GM23338 (cell line): ENCODE measurements at regions not wholly inside any gene's neighbourhood (a gene's known extent, or its start where the extent isn't known, plus 50 kb on each side); places are given as distances from the start of the nearest gene placed in this dataset.

Source experiments
- ATAC-seq: fragments of 200-7000 bp; cut with Tn5 transposase; 3 replicates; pipeline ENCODE4 v1.9.1; 2020
- DNase-seq: peaks from one replicate; pipeline ENCODE4 v3.0.0-alpha.2; 2015; ENCODE audit warnings: low spot score
- H2AFZ ChIP-seq: fragments of 200-600 bp; sonication (generic); 2 replicates; pipeline ENCODE4 v1.8.0; 2016; ENCODE audit warnings: antibody characterized with exemption, mild to moderate bottlenecking, moderate library complexity
- H3F3A ChIP-seq: fragments of 200-600 bp; sonication (generic); replicated peaks from 2 replicates; pipeline ENCODE4 v1.8.0; 2017; ENCODE audit warnings: antibody characterized with exemption, mixed run types, low read depth
- H3K27ac ChIP-seq: fragments of 200-600 bp; sonication (generic); 2 replicates; pipeline ENCODE4 v1.6.1; 2016; ENCODE audit warnings: low read depth
- H3K27me3 ChIP-seq: fragments of 200-600 bp; sonication (generic); 2 replicates; pipeline ENCODE4 v1.8.0; 2016; ENCODE audit warnings: mild to moderate bottlenecking, mixed run types, moderate library complexity; ENCODE audit not compliant: insufficient read depth
- H3K36me3 ChIP-seq: fragments of 200-600 bp; sonication (generic); 2 replicates; pipeline ENCODE4 v1.8.0; 2016; ENCODE audit warnings: mild to moderate bottlenecking; ENCODE audit not compliant: insufficient read depth
- H3K4me1 ChIP-seq: fragments of 200-600 bp; sonication (generic); 2 replicates; pipeline ENCODE4 v1.8.0; 2016; ENCODE audit warnings: mild to moderate bottlenecking, moderate library complexity; ENCODE audit not compliant: insufficient read depth
- H3K4me2 ChIP-seq: fragments of 200-600 bp; sonication (generic); 2 replicates; pipeline ENCODE4 v1.7.1; 2017; ENCODE audit warnings: mixed run types
- H3K4me3 ChIP-seq: fragments of 200-600 bp; sonication (generic); 2 replicates; pipeline ENCODE4 v1.6.1; 2016; ENCODE audit warnings: mixed run types
- H3K79me2 ChIP-seq: fragments of 200-600 bp; sonication (generic); replicated peaks from 2 replicates; pipeline ENCODE4 v1.8.0; 2017; ENCODE audit warnings: mild to moderate bottlenecking; ENCODE audit not compliant: insufficient read depth
- H3K9me2 ChIP-seq: fragments of 200-600 bp; sonication (generic); 2 replicates; pipeline ENCODE4 v1.8.0; 2017; ENCODE audit not compliant: insufficient read depth
- H4K20me1 ChIP-seq: fragments of 200-600 bp; sonication (generic); replicated peaks from 2 replicates; pipeline ENCODE4 v1.8.0; 2017; ENCODE audit warnings: mild to moderate bottlenecking; ENCODE audit not compliant: insufficient read depth
- H3K27ac Mint-ChIP-seq: 2 replicates; pipeline ENCODE4 v1.8.0; 2020; ENCODE audit warnings: inconsistent platforms, mild to moderate bottlenecking, moderate library complexity, mixed read lengths
- H3K27me3 Mint-ChIP-seq: 3 replicates; pipeline ENCODE4 v1.8.0; 2022; ENCODE audit warnings: low read depth, mild to moderate bottlenecking, moderate library complexity, mixed read lengths, inconsistent platforms; ENCODE audit not compliant: insufficient read depth, poor library complexity
- H3K36me3 Mint-ChIP-seq: 3 replicates; pipeline ENCODE4 v1.8.0; 2021; ENCODE audit warnings: low read depth, mild to moderate bottlenecking, inconsistent platforms, moderate library complexity, mixed read lengths
- H3K4me1 Mint-ChIP-seq: 3 replicates; pipeline ENCODE4 v1.8.0; 2020; ENCODE audit warnings: mild to moderate bottlenecking, inconsistent platforms, mixed read lengths
- H3K4me3 Mint-ChIP-seq: 3 replicates; pipeline ENCODE4 v1.8.0; 2021; ENCODE audit warnings: moderate library complexity, mild to moderate bottlenecking, inconsistent platforms, mixed read lengths
- H3K9me3 Mint-ChIP-seq: 3 replicates; pipeline ENCODE4 v1.8.0; 2020; ENCODE audit warnings: moderate library complexity, mild to moderate bottlenecking, inconsistent platforms, mixed read lengths
- CREB1 ChIP-seq: fragments of 250-450 bp; sonication (Bioruptor Pico); IDR thresholded peaks from 2 replicates; pipeline ENCODE4 v1.5.0; 2020; ENCODE audit warnings: low read depth, mild to moderate bottlenecking, moderate library complexity
- EZH2phosphoT487 ChIP-seq: fragments of 200-600 bp; sonication (generic); IDR thresholded peaks from one replicate; pipeline ENCODE4 v1.8.1; 2018; ENCODE audit warnings: antibody characterized with exemption; ENCODE audit not compliant: unreplicated experiment
- POLR2AphosphoS5 ChIP-seq: IDR thresholded peaks from 2 replicates; pipeline ENCODE4 v1.6.1; 2016; ENCODE audit warnings: antibody characterized with exemption, low read depth
- TF ChIP-seq, protein P1 (sequence below): IDR thresholded peaks from one replicate; pipeline ENCODE4 v1.6.1; 2018; ENCODE audit warnings: antibody characterized with exemption; ENCODE audit not compliant: unreplicated experiment
- TF ChIP-seq, protein P2 (sequence below), 2 experiments: fragments of 200-600 bp in 1 of 2; sonication (generic) in 1 of 2; conservative IDR thresholded peaks; 2 replicates each; pipeline versions ENCODE4 v1.5.1 to v1.6.1; 2016 to 2017; ENCODE audit warnings: antibody characterized with exemption in 2 of 2, low read depth in 2 of 2, mild to moderate bottlenecking in 2 of 2, moderate library complexity in 1 of 2
- TF ChIP-seq, protein P3 (sequence below): IDR thresholded peaks from 2 replicates; pipeline ENCODE4 v1.6.1; 2016; ENCODE audit warnings: antibody characterized with exemption

DNA sequence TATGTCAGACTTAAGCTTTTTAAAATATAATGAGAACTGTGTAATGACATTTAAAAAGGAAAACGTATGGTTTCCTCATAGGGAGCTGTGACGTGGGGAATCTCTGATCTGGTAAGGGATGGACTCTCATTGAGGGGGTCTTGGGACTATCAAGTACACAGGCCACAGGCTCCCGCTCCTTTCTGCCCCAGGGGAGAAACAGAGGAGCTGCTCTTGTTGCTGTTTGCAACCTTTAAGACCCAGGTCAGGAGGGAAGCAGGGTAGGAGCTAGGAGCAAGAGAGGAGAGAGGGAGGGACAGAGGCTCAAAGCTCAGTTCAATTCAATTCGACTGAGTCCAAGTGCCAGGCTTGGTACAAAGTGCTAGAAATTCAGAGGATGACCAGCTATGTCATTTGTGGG lies 185.1 kb upstream of the CSF3R start (continued):
- TF ChIP-seq, protein P1, sequence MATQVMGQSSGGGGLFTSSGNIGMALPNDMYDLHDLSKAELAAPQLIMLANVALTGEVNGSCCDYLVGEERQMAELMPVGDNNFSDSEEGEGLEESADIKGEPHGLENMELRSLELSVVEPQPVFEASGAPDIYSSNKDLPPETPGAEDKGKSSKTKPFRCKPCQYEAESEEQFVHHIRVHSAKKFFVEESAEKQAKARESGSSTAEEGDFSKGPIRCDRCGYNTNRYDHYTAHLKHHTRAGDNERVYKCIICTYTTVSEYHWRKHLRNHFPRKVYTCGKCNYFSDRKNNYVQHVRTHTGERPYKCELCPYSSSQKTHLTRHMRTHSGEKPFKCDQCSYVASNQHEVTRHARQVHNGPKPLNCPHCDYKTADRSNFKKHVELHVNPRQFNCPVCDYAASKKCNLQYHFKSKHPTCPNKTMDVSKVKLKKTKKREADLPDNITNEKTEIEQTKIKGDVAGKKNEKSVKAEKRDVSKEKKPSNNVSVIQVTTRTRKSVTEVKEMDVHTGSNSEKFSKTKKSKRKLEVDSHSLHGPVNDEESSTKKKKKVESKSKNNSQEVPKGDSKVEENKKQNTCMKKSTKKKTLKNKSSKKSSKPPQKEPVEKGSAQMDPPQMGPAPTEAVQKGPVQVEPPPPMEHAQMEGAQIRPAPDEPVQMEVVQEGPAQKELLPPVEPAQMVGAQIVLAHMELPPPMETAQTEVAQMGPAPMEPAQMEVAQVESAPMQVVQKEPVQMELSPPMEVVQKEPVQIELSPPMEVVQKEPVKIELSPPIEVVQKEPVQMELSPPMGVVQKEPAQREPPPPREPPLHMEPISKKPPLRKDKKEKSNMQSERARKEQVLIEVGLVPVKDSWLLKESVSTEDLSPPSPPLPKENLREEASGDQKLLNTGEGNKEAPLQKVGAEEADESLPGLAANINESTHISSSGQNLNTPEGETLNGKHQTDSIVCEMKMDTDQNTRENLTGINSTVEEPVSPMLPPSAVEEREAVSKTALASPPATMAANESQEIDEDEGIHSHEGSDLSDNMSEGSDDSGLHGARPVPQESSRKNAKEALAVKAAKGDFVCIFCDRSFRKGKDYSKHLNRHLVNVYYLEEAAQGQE, result no peak
- TF ChIP-seq, protein P2, sequence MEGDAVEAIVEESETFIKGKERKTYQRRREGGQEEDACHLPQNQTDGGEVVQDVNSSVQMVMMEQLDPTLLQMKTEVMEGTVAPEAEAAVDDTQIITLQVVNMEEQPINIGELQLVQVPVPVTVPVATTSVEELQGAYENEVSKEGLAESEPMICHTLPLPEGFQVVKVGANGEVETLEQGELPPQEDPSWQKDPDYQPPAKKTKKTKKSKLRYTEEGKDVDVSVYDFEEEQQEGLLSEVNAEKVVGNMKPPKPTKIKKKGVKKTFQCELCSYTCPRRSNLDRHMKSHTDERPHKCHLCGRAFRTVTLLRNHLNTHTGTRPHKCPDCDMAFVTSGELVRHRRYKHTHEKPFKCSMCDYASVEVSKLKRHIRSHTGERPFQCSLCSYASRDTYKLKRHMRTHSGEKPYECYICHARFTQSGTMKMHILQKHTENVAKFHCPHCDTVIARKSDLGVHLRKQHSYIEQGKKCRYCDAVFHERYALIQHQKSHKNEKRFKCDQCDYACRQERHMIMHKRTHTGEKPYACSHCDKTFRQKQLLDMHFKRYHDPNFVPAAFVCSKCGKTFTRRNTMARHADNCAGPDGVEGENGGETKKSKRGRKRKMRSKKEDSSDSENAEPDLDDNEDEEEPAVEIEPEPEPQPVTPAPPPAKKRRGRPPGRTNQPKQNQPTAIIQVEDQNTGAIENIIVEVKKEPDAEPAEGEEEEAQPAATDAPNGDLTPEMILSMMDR (conservative IDR thresholded peaks at IDR 0.05; ENCODE audit: low read depth in 2 of 2), result no peak

DNA sequence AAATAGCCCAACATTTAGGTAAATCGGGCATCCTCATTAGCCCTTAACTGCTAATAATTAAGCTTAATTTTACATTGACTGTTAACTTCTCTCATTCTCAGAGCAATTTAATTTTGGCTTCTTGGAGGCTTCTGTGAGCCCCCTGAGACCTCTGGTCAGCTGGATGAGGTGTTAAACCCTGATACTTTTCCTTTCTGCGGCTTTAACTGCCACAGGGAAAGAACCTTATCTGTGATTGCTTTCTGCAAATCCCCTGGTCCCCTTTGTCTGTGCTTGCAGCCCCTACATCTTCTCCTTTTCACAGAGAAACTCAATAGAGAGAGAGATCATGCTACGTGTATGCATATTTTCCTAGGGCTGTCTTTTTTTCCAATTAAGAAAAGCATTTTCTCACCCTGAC lies 184.5 kb upstream of the CSF3R start:
- Histone ChIP-seq H3K4me1 (no peaks in the 10 kb centered on the region), H4K20me1 (no peaks in the 10 kb centered on the region), H3K27me3 (no peaks in the 10 kb centered on the region), H3K79me2 (no peaks in the 10 kb centered on the region), H3K9me2 (no peaks in the 10 kb centered on the region), H2AFZ (no peak overlapping the region), H3K36me3 (no peaks in the 10 kb centered on the region), H3K27ac (no peak overlapping the region), H3F3A (no peaks in the 10 kb centered on the region), H3K4me3 (no peak overlapping the region), H3K4me2 (no peak overlapping the region)
- H3K4me1 Mint-ChIP-seq, result no peaks in the 10 kb centered on the region; the same call in 2 of the 3 replicates
- TF ChIP-seq, protein P2 (conservative IDR thresholded peaks at IDR 0.05; ENCODE audit: low read depth in 2 of 2), result no peak
- no peak for TF ChIP-seq EZH2phosphoT487
- no peak for TF ChIP-seq POLR2AphosphoS5
- no peak for TF ChIP-seq CREB1 (CRISPR knock-in tag)
- TF ChIP-seq, protein P3, sequence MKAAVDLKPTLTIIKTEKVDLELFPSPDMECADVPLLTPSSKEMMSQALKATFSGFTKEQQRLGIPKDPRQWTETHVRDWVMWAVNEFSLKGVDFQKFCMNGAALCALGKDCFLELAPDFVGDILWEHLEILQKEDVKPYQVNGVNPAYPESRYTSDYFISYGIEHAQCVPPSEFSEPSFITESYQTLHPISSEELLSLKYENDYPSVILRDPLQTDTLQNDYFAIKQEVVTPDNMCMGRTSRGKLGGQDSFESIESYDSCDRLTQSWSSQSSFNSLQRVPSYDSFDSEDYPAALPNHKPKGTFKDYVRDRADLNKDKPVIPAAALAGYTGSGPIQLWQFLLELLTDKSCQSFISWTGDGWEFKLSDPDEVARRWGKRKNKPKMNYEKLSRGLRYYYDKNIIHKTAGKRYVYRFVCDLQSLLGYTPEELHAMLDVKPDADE, result no peak
- DNase-seq (no peak), ATAC-seq (no peak)
- no peaks in the 10 kb centered on the region; the same call in 2 of the 3 replicates for H3K9me3 Mint-ChIP-seq
- peaks cover 2% of the 10 kb centered on the region for H3K27me3 Mint-ChIP-seq
- no peak overlapping the region for H3K4me3 Mint-ChIP-seq
- H3K36me3 Mint-ChIP-seq, result no peaks in the 10 kb centered on the region
- no peak overlapping the region for H3K27ac Mint-ChIP-seq
